Activated CD4-positive, CD25-positive, alpha-beta regulatory T cell treated with anti-CD3 and anti-CD28 coated beads, Interleukin-2, amount 50 U/mL, for 24 hours (primary cell): ENCODE measurements at regions not wholly inside any gene's neighbourhood (a gene's known extent, or its start where the extent isn't known, plus 50 kb on each side); places are given as distances from the start of the nearest gene placed in this dataset.

Experiments used
- ATAC-seq, 2 donors: fragments of 150-1000 bp; cut with Tn5 transposase; one replicate each; pipeline ENCODE4 v1.10.0; 2021; ENCODE audit warnings: mild to moderate bottlenecking in 1 of 2, moderate library complexity in 1 of 2

- ATAC-seq: no peak
These were observed 112.1 kb upstream of the SOX1 start for GRCh38 chr13:111954661-111955411.

DNA sequence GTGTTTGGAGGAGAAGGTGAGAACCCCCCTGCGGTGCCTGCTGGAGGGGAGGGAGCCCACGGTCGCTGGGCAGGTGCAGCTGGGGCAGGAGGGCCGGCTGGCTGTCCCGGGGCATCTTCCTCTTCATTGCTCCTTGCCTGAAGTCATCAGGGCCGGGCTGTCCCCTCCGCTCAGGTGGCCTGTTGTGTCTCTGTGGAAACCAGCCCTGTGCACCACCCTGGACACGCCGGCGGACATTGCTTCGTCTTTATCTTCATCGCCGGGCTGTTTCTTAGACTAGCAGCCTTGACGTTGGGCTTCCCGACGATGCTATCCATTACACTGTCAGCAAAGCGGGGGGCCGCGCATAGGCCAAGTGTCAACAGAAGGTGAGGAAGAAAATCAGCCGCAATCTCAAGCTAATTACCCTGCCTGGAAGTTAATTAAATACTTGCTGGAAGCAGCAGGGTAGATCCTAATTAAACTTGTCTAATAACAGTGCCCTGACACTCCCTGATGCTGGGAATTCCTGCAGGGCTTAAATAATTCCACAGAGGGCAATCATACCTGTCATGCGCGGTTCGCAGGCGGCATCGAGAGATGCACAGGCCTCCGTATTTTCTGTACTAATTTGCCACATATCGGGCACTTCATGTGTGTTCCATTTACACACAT lies 111.4 kb upstream of the SOX1 start:
- ATAC-seq: no peak

DNA sequence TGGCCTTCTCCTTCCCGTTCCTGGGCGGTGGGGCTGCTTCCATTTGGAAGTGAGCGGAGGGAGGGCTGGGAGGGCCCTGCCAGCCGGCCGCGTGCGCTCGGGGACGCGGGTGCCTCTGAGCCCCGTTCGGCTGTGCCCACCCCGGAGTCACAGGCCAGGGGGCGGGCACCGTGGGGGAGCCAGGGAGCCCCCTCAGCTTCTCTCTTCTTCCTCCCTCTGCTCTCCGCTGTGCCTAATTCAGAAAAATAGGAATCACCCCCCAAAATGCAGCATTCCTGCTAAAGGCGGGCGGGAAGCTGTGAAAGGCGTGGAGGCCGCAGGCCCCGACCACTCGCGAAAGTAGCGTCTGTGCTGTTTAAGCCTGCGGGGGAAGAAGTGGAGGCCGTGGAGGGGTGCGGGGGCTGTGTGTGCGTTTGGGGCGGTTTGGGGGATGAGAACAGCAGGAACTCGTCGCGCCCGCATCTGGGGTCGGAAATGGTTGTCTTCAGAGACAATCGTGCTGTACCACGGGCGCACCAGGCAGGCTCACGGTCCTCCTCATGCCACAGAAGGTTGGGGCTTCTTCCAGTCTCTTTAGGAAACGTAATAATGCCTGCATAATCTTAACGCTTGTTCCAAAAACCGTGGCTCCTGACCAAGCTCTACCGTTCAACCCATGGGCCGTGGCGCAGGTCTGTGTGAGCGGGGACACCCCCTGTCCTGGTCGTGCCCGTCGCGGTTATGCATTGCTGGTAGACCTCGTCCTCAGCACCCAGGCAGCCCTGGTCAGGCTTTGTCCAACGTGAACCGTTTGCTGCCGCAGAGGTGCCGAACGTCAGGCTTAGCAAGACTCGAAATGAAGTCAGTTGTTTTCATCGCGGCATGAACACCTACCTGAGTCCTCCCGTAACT lies 110.4 kb upstream of the SOX1 start:
- ATAC-seq: no peak

DNA sequence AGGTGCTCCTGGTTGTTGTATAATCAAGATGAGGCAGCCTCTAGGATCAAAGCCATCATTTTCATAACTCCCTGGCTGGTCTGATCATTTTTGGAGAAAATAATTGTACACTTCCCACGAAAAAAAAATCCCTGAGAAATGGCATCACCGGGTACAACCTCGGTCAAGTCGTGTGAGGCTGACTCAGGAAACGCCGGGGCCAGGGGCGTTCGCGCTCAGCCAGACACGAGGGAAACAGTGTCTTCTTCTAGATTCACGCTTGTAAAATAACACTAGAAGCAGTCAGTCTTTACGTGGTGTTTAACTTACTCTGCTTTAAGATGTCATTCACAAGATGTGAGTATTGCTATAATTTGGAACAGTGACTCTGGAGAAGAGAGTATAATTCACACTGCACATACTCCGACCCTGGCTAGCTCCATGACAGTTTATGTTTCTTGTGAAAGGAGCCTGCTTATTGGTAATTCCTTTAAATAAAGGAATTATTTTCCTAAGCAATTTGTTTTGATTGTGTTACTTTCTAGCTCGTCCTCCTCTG lies 109.0 kb upstream of the SOX1 start:
- no peak for ATAC-seq

- ATAC-seq: no peak
These were observed 108.1 kb upstream of the SOX1 start for GRCh38 chr13:111958612-111959395.

GRCh38 chr13:111960152-111960772 lies 106.7 kb upstream of the SOX1 start:
- no peak for ATAC-seq

- ATAC-seq: no peak
These were observed 105.7 kb upstream of the SOX1 start for GRCh38 chr13:111961236-111961635.

DNA sequence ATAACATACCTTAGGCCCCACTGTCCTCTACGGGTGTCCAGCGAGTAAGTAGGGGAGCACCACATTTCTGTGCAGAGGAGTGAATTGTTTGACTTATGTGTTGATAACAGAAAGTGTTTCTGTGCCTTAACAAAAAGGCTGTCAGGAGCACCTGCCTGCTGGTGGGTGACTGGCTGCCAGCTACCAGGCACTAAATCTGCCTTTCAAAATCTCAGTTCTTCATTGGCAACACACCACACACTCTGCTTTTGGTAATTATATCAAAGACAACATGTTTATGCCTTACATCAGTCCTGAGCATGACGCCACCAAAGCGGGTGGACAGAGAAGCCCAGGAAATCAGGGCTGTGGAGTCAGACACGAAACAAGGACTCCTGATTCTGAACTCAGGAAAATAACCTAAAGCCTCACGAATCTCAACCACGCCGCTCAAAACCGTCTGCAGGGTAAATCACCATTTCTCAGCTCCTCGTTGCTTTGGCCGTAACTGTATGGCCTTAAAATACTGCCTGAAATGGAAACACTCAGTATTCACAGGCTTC lies 105.2 kb upstream of the SOX1 start:
- no peak for ATAC-seq

DNA sequence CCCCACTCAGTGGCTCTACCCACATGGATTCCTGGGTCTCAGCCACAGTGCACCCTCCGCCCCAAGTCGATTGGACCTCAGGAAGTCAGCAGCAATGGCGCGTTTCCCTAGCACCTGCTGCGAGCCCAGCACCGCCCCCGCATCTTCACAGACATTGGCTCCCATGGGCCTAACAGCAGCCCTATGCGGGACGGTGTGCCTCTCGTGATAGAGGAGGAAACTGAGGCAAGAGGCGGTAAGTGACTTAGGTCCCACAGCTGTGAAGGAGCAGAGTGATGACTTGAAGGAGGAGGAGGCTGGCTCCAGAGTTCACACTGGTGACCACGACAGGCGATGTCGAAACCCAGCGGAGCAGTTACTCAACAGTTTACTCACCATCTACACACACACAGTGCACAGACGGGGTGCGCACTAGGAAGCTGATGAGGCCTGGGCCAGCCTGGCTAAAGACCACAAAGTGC lies 104.5 kb upstream of the SOX1 start:
- no peak for ATAC-seq

DNA sequence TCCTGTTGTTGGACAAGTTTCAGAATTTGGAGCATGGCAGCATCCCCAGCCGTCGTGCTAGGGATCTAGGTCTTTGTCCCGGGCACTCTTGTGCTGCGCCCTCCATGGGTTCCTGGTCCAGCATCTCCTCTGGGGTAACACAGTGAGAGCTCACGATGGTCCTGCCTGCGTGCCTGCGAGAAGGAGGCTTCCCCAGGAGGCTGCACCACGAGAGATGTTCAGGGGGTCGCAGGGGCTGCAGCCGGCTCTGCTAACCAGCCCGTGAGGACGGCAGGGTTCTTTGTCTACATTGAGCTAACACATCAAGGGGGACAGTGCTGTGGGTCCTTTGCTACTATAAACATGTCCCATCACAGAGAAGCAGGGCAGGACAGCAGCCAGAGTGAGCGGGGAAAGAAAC lies 103.9 kb upstream of the SOX1 start:
- no peak for ATAC-seq

GRCh38 chr13:111964411-111965035 lies 102.4 kb upstream of the SOX1 start:
- no peak for ATAC-seq

DNA sequence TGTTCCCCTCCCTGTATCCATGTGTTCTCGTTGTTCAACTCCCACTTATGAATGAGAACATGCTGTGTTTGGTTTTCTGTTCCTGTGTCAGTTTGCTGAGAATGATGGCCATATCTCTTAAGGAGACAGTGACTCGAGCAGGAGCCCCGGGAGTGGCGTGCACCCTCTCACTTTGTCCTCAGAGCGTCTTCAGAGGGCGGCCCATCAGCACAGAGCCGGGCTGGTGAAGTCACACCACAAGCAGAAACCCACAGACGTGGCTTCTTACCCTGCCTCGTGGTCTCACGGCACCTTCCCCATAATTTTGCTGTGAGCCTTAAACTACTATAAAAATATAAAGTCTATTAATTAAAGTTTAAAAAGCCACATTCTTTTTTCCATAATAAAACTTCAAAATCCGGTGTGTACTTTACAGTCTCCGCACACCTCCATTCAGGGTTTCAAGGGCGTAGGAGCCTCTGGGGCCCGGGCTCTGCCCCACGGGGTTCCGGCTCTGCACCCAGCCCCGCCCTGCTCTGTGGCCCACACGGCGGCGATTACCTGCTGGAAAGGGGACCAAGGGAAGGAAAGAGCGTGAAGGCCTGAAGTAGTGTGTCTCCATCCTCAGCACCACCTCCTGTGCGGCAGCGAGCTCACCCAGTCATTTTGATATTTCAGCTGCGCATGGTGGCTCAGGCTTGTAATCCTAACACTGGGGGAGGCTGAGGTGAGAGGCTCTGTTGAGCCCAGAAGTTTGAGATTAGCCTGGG lies 101.3 kb upstream of the SOX1 start:
- ATAC-seq: no peak

- ATAC-seq: no peak
These were observed 100.0 kb upstream of the SOX1 start for GRCh38 chr13:111966933-111967332.

- no peak for ATAC-seq
These were observed 99.3 kb upstream of the SOX1 start for GRCh38 chr13:111967572-111968201.

DNA sequence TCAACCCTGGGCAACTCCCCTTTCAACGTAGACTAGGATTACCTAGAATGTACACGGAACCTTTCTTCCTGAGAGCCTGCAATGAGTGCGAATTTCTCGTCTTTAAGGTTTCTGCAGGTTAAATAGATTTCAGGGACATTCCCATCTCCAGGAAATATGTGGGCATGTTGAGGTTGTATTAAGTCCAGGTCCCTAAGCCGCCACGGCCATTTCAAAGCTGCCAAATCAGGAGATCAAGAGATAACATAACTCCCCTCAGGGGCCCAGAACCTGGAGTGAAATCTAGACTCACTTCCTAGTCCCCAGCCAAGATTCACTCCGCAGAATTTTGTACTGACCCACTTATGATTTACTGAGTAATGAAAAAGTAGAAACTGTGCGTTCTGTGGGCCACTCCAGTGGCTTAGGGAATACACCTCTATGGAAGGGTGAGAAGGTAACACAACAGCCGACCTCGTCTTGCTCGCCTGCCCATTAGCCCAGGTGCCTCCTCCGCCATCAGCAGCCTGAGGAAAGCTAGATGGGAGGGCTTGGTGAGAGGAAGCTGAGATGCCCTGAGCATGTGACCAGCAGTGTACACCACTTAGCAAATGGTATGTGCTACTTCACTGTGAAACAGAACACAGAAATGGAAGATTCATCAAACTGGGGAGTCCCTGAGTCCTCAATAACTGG lies 98.5 kb upstream of the SOX1 start:
- no peak for ATAC-seq

DNA sequence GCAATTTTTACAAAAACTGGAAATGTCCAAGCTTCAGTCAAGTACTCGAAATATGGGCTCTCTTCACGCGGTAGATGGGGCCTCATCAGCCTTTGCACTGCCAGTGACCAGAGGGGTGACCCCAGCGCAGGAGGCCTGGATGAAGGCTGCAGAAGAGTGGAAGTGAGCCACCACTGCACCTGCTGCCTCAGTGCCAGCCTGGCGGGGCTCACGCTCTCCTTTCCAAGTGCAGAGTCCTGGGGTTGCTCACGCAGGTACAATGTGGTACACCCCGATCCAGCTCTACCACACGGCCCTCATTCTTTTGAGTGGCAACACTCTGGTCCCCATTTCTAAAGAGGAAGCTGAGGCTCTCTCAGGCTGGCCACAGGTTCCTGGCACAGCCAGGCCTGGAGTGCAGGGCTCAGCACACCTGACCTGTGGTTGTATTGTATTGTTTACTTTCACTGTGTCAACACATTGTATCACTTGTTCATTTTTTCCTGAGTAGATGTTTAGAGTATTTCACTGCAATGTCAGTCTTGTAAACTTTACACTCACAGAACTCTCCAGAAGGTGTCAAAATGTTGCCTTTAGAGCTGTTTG lies 97.3 kb upstream of the SOX1 start:
- ATAC-seq: no peak

GRCh38 chr13:111970494-111971141 lies 96.3 kb upstream of the SOX1 start:
- no peak for ATAC-seq
